ENCODE measurements at regions not wholly inside any gene's neighbourhood (a gene's known extent, or its start where the extent isn't known, plus 50 kb on each side); places are given as distances from the start of the nearest gene placed in this dataset.

- TF ChIP-seq CTCF (conservative IDR thresholded peaks at IDR 0.05; ENCODE audit: low read depth, low read length) (peak; percentile 97), EZH2 (IDR thresholded peaks at IDR 0.05; ENCODE audit: low read length, unreplicated experiment) (no peak)
Observed at GRCh38 chr1:98051065-98051675, 130.3 kb upstream of the DPYD start.
